Hepatocyte (in vitro differentiated cells): ENCODE measurements at regions not wholly inside any gene's neighbourhood (a gene's known extent, or its start where the extent isn't known, plus 50 kb on each side); places are given as distances from the start of the nearest gene placed in this dataset.

Experiments used
- DNase-seq: peaks from one replicate; pipeline ENCODE4 v3.0.0-alpha.2; 2016; ENCODE audit warnings: low spot score
- H2AFZ ChIP-seq: fragments of 200-600 bp; sonication (generic); 2 replicates; pipeline ENCODE4 v1.6.0; 2016; ENCODE audit warnings: antibody characterized with exemption, mild to moderate bottlenecking
- H3K27ac ChIP-seq: fragments of 200-600 bp; sonication (generic); 2 replicates; pipeline ENCODE4 v1.5.1; 2016; ENCODE audit warnings: mild to moderate bottlenecking
- H3K27me3 ChIP-seq: fragments of 200-600 bp; sonication (generic); 2 replicates; pipeline ENCODE4 v1.6.1; 2016
- H3K36me3 ChIP-seq: fragments of 200-600 bp; sonication (generic); replicated peaks from 2 replicates; pipeline ENCODE4 v1.5.1; 2016; ENCODE audit warnings: low read depth; ENCODE audit not compliant: insufficient read depth
- H3K4me1 ChIP-seq: fragments of 200-600 bp; sonication (generic); 2 replicates; pipeline ENCODE4 v1.5.1; 2016; ENCODE audit warnings: mild to moderate bottlenecking, moderate library complexity; ENCODE audit not compliant: insufficient read depth
- H3K4me2 ChIP-seq: fragments of 200-600 bp; sonication (generic); 2 replicates; pipeline ENCODE4 v1.6.0; 2016
- H3K4me3 ChIP-seq: fragments of 200-600 bp; sonication (generic); 2 replicates; pipeline ENCODE4 v1.5.1; 2016; ENCODE audit warnings: mild to moderate bottlenecking
- H3K79me2 ChIP-seq: fragments of 200-600 bp; sonication (generic); 2 replicates; pipeline ENCODE4 v1.6.0; 2017; ENCODE audit warnings: mild to moderate bottlenecking
- H3K9me2 ChIP-seq: fragments of 200-600 bp; sonication (generic); replicated peaks from 2 replicates; pipeline ENCODE4 v1.6.0; 2017; ENCODE audit warnings: mild to moderate bottlenecking; ENCODE audit not compliant: insufficient read depth
- H3K9me3 ChIP-seq: fragments of 200-600 bp; sonication (generic); 2 replicates; pipeline ENCODE4 v1.5.1; 2016; ENCODE audit warnings: low read depth, mild to moderate bottlenecking
- H4K20me1 ChIP-seq: fragments of 200-600 bp; sonication (generic); 2 replicates; pipeline ENCODE4 v1.6.0; 2016; ENCODE audit warnings: mild to moderate bottlenecking; ENCODE audit not compliant: insufficient read depth, poor library complexity, severe bottlenecking
- EZH2 ChIP-seq: fragments of 200-600 bp; sonication (generic); IDR thresholded peaks from 2 replicates; pipeline ENCODE4 v1.6.1; 2016; ENCODE audit warnings: antibody characterized with exemption, mild to moderate bottlenecking, borderline replicate concordance
- EZH2phosphoT487 ChIP-seq: fragments of 200-600 bp; sonication (generic); IDR thresholded peaks from one replicate; pipeline ENCODE4 v1.6.1; 2018; ENCODE audit warnings: antibody characterized with exemption, mild to moderate bottlenecking, low read depth, moderate library complexity; ENCODE audit not compliant: unreplicated experiment, severe bottlenecking
- WGBS: methylation state at CpG from one replicate; pipeline ENCODE4 v1.1.6; 2016; ENCODE audit warnings: low lambda C conversion rate; ENCODE audit errors: missing lambda C conversion rate; 5-methylcytosine and 5-hydroxymethylcytosine counted together
- TF ChIP-seq, protein P1 (sequence below): fragments of 200-600 bp; sonication (generic); IDR thresholded peaks from 2 replicates; pipeline ENCODE4 v1.5.1; 2016; ENCODE audit warnings: antibody characterized with exemption, mild to moderate bottlenecking; ENCODE audit not compliant: poor library complexity

DNA sequence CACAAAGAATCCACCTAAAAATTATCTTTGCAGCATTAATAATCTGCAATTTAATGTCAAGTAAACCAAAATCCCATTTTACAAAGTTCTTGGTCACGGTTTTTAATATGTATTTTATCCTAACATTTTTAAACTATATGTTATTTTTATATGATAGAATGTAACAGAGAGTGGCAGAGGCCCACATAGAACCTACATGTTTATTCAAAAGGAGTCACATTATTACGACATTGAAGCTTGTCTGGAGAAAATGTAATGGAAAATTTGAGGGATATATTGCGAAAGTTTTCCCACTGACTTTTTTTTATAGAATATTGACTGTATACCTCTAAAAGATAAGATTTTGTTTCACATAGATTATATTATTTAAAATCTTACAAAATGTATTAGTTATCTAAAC lies 89.7 kb upstream of the COL3A1 start:
- Histone ChIP-seq H3K9me3 (no peaks in the 10 kb centered on the region), H3K79me2 (peaks cover 5% of the 10 kb centered on the region), H3K4me3 (no peak overlapping the region), H3K27ac (peak overlapping the region; percentile 71), H3K9me2 (no peaks in the 10 kb centered on the region), H3K4me2 (peak overlapping the region; percentile 16), H4K20me1 (no peaks in the 10 kb centered on the region), H3K36me3 (no peaks in the 10 kb centered on the region), H3K4me1 (peaks cover 5% of the 10 kb centered on the region), H3K27me3 (no peaks in the 10 kb centered on the region), H2AFZ (no peak overlapping the region)
- WGBS, result 44% methylated on average over 3 of the region's 3 CpGs
- TF ChIP-seq EZH2phosphoT487 (no peak), EZH2 (no peak)
- TF ChIP-seq, protein P1, sequence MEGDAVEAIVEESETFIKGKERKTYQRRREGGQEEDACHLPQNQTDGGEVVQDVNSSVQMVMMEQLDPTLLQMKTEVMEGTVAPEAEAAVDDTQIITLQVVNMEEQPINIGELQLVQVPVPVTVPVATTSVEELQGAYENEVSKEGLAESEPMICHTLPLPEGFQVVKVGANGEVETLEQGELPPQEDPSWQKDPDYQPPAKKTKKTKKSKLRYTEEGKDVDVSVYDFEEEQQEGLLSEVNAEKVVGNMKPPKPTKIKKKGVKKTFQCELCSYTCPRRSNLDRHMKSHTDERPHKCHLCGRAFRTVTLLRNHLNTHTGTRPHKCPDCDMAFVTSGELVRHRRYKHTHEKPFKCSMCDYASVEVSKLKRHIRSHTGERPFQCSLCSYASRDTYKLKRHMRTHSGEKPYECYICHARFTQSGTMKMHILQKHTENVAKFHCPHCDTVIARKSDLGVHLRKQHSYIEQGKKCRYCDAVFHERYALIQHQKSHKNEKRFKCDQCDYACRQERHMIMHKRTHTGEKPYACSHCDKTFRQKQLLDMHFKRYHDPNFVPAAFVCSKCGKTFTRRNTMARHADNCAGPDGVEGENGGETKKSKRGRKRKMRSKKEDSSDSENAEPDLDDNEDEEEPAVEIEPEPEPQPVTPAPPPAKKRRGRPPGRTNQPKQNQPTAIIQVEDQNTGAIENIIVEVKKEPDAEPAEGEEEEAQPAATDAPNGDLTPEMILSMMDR, result no peak
- DNase-seq, result no peak

DNA sequence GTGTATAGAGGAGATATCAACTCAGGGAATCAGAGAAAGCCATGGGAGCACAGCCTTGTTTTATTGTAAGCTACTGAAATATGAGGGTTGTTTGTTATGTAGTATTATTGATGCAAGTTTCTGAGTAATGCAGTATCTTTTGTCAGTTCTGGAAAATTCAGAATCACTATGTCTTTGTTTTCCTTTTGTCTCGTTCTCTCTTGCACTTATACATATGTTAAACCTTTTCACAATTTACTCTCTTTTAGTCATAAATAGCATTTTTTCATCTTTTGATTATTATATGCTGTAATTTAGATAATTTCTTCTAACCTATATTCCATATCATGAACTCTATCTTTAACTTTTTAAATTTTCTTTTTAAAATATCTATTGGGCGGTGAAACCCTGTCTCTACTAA lies 85.0 kb upstream of the COL3A1 start:
- Histone ChIP-seq H3K9me3 (no peaks in the 10 kb centered on the region), H4K20me1 (no peaks in the 10 kb centered on the region), H3K9me2 (no peaks in the 10 kb centered on the region), H3K4me1 (peaks cover 13% of the 10 kb centered on the region), H3K79me2 (peaks cover 5% of the 10 kb centered on the region), H3K27ac (no peak overlapping the region), H3K4me2 (no peak overlapping the region), H3K4me3 (no peak overlapping the region), H3K27me3 (no peaks in the 10 kb centered on the region), H3K36me3 (no peaks in the 10 kb centered on the region), H2AFZ (no peak overlapping the region)
- TF ChIP-seq EZH2 (no peak), EZH2phosphoT487 (no peak)
- TF ChIP-seq, protein P1, result no peak
- 91% methylated on average over 2 of the region's 2 CpGs for WGBS
- DNase-seq, result no peak

DNA sequence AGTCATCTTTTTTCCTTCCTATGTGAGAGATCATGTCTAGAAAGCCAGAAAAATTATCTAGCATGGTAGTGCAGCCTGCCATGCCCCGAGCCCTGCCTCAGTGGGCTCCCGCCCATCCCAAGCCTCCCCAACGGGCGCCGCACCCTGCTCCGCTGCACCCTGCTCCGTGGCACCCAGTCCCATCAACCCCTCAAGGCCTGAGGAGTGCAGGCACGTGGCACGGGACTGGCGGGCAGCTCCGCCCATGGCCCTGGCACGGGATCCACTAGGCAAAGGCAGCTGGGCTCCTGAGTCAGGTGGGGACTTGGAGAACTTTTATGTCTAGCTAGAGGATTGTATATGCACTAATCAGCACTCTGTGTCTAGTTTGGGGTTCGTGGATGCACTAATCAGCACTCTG lies 83.4 kb upstream of the COL3A1 start:
- no peaks in the 10 kb centered on the region for H3K9me3 ChIP-seq
- no peak overlapping the region for H3K4me3 ChIP-seq
- H3K9me2 ChIP-seq, result no peaks in the 10 kb centered on the region
- peaks cover 13% of the 10 kb centered on the region for H3K4me1 ChIP-seq
- no peak overlapping the region for H3K4me2 ChIP-seq
- no peaks in the 10 kb centered on the region for H3K27me3 ChIP-seq
- TF ChIP-seq EZH2, result no peak
- TF ChIP-seq, protein P1, result no peak
- TF ChIP-seq EZH2phosphoT487, result no peak
- H3K36me3 ChIP-seq, result no peaks in the 10 kb centered on the region
- WGBS, result 94% methylated on average over 11 of the region's 13 CpGs
- H2AFZ ChIP-seq, result no peak overlapping the region
- H4K20me1 ChIP-seq, result no peaks in the 10 kb centered on the region
- H3K79me2 ChIP-seq, result peaks cover 7% of the 10 kb centered on the region
- no peak overlapping the region for H3K27ac ChIP-seq
- DNase-seq, result no peak

DNA sequence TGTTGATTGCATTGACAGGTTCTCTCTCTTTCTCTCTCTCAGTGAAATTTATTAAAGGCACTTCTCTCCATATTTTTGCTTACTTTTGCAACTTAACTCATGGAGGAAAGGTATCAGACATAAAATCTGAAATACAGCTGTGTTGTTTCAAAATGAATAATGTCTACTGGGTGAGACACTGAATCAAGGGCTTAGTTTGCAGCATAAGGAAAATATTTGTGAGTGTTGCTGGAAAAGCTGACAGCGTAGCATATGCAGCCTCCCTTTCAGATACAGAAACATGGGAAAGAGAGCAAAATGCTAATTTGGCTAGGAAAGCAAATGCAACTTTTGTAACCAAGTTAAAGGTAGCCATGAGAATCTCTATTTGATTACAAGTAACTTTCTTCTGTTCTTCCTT lies 81.5 kb upstream of the COL3A1 start:
- H2AFZ ChIP-seq, result no peak overlapping the region
- no peaks in the 10 kb centered on the region for H3K27me3 ChIP-seq
- H4K20me1 ChIP-seq, result no peaks in the 10 kb centered on the region
- H3K36me3 ChIP-seq, result no peaks in the 10 kb centered on the region
- peak; percentile 14 for DNase-seq
- H3K9me3 ChIP-seq, result no peaks in the 10 kb centered on the region
- TF ChIP-seq EZH2 (no peak), EZH2phosphoT487 (no peak)
- TF ChIP-seq, protein P1, result no peak
- peak overlapping the region; percentile 85 for H3K27ac ChIP-seq
- H3K4me1 ChIP-seq, result peaks cover 13% of the 10 kb centered on the region
- H3K79me2 ChIP-seq, result peaks cover 5% of the 10 kb centered on the region
- peak overlapping the region; percentile 54 for H3K4me2 ChIP-seq
- no peaks in the 10 kb centered on the region for H3K9me2 ChIP-seq
- WGBS, result 30% methylated on average over 1 of the region's 1 CpG
- H3K4me3 ChIP-seq, result no peak overlapping the region
